Stomach (tissue), 4 donors: ENCODE measurements at regions not wholly inside any gene's neighbourhood (a gene's known extent, or its start where the extent isn't known, plus 50 kb on each side); places are given as distances from the start of the nearest gene placed in this dataset.

Source experiments
- EP300 ChIP-seq: sonication (generic); formaldehyde crosslinking; IDR thresholded peaks from one replicate; pipeline ENCODE4 v1.6.1; 2017; ENCODE audit warnings: antibody characterized with exemption
- TF ChIP-seq, protein P1 (sequence below), 7 experiments: fragments of 450-650 bp in 4 of 7; fragments of 200-600 bp in 3 of 7; sonication (generic) in 3 of 7; IDR thresholded peaks; one replicate each; pipeline ENCODE4 v1.5.1; 2016 to 2019; ENCODE audit warnings: antibody characterized with exemption in 7 of 7, control low read depth in 2 of 7, mild to moderate bottlenecking in 1 of 7

DNA sequence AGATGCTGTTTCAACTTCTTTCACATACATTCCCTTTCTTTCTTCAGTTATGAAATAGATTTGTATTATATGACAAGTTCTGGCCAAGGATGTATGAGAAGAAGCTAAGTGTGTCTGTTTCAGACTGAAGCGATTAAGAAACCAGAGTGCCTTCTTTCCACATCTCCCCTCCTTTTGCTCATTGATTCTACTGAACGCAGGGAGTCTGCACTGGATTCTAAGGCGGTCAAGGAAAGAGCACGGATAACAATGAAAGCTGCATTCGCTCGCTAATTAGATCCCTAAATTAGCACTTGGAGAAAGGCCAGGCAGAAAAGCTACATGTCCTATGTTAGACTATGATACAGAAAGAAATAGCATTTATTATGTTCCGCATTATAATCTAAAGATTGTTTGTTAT is 267.7 kb downstream of the HAO1 start:
- TF ChIP-seq EP300 = no peak
- TF ChIP-seq, protein P1, sequence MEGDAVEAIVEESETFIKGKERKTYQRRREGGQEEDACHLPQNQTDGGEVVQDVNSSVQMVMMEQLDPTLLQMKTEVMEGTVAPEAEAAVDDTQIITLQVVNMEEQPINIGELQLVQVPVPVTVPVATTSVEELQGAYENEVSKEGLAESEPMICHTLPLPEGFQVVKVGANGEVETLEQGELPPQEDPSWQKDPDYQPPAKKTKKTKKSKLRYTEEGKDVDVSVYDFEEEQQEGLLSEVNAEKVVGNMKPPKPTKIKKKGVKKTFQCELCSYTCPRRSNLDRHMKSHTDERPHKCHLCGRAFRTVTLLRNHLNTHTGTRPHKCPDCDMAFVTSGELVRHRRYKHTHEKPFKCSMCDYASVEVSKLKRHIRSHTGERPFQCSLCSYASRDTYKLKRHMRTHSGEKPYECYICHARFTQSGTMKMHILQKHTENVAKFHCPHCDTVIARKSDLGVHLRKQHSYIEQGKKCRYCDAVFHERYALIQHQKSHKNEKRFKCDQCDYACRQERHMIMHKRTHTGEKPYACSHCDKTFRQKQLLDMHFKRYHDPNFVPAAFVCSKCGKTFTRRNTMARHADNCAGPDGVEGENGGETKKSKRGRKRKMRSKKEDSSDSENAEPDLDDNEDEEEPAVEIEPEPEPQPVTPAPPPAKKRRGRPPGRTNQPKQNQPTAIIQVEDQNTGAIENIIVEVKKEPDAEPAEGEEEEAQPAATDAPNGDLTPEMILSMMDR (IDR thresholded peaks at IDR 0.05) = no peak
